HG03432 (cell line): ENCODE measurements at regions not wholly inside any gene's neighbourhood (a gene's known extent, or its start where the extent isn't known, plus 50 kb on each side); places are given as distances from the start of the nearest gene placed in this dataset.
"Not testable (repeated sequence)": the region's sequence is repeated elsewhere in the genome, so short reads cannot be mapped to it uniquely, and the experiment has no call there.

ENCODE experiments used
- ATAC-seq: cut with Tn5 transposase; IDR thresholded peaks from one replicate; pipeline ENCODE4 v1.9.1; 2021; ENCODE audit warnings: mild to moderate bottlenecking, moderate library complexity; ENCODE audit not compliant: unreplicated experiment

DNA sequence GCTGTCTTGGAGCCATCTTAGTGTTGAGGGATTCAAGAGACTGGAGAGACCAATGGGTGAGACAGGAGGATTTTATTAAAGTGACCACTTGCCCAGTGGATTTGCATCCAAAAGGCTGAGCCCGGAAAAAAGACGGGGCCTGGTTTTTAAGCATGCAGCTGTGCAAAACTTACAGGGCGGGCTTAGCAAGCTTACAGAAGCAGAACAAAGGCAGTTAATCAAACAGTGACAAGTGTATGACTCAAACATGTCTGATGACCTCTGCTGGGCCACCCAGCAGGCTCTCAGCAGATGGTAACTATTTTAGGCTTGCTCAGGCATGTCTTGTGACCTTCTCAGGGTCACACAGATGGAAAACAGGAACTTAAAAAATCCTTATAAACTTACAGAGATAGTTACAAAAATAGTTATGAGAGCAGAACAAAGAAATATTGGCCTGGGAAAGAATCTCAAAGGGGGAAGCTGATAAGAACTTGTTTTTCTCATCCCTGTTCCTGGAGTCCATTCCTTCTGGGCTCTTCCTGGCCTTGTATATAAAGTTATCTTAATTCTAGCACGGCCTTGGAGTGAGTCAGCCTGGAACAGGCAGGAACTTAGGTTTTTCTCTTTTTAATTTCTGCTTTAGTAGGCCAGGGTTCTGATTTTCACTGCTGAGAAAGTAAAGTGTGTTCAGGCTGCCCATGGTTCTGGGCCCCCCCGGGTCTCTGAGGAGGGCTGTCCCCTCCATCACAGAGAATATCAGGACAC lies 141.3 kb downstream of the CCDC74A start:
- ATAC-seq: not testable (repeated sequence)

DNA sequence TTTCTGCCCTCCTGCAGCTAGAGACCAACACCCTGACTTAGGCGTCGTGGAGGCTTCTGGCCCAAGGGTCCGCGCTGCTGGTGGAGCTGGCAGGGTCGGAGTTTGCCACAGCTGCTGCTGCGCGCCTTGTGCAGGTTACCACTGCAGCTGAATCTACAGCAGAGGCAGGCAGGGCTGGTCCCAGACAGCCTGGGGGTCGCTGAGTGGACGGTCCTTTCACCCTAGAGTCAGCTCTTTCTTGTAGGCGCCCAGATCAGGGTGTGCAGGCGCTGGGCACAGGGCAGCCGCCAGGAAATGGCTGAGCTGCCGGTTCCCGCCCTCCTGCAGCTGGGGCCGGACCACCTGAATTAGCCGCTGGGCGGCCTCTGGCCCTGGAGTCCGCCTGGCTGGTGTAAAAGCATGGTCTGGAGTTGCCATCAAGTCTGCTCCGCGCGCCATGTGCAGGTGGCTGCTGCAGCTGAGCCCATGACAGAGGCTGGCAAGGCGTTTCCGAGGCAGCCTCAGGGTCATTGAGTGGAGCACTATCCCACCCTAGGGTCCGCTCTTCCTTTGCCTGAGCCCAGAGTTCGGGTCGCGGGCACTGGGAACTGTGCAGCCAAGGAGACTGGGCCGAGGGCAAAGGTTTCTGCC lies 144.3 kb downstream of the CCDC74A start:
- not testable (repeated sequence) for ATAC-seq

DNA sequence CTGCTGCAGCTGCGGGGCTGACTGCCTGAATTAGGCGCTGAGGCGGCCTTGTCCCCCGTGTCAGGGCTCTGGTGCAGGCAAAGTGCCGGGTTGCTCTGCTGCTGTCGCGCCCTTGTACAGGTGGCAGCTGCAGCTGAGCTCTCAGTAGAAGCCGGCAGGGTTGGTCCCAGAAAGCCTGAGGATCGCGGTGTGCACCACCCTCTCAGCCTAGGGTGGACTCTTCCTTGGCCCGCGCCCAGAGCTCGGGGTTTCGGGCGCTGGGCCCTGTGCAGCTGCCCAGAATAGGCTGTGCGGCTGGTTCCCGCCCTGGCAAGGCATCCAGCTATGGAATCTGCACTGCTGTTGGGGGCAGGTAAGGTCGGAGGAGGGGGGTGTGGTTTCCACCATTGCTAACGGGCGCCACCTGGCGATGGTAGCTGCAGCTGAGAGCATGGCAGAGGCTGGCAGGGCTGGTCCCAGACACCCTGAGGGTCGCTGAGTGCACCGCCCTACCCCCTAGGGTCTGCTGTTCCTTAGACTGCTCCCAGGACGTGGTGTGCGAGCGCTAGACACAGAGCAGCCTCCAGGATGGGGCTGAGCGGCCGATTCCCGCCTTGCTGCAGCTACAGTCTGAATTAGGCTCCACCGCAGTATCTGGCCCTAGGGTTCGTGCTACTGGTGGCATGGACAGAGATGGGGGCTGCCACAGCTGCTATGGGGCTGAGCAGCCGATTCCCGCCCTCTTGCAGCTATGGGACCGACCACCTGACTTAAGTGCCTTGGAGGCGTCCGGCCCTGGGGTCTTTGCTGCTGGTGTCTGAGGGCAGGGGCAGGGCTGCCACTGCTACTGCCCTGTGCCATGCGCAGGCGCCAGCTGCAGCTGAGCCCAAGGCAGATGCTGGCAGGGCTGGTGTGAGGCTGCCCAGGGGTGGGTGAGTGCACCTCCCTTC lies 145.0 kb downstream of the CCDC74A start:
- ATAC-seq: peak; percentile 91

DNA sequence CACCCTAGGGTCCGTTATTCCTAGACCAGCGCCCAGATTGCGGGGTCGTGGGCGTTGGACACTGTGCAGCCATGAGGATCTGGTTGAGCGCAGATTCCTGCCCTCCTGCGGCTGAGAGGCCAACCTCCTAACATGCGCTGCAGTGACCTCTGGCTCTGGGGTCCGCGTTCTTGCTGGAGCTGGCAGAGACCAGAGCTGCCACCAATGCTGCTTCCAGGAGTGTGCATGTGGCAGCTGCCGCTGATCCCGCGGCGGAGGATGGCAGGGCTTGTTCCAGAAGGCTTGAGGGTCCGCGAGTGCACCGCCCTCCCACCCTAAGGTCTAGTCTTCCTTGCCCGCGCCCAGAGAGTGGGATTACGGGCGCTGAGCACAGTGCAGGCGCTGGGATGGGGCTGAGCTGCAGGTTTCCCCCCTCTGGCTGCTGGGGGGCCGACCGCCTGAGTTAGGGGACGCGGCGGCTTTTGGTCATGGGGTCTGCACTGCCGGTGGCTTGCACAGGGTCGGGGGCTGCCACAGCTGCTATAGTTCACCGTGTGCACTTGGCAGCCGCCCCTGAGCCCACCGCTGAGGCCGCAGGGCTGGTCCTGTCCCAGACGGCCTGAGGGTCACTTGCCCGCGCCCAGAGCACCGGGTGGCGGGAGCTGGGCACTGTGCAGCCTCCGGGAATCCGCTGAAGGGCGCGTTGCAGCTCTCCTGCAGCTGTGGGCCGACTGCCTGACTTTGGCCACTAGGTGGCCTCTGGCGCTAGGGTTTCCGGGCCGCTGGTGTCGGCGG lies 145.9 kb downstream of the CCDC74A start:
- ATAC-seq: peak; percentile 94

DNA sequence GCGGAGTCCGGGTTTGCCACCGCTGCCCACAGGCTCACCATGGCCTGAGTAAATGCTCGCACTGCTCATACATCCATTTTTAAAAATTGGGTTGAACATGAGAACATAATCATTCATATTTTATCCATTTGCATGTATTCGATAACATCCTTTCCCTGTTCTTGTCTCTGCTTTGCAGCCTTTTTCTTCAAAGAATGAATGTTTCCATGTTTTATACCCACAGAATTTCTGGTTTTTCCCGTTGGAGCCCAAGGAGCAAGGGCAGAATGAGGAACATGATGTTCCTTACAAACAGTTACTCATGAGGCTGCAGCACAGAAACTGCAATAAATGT lies 146.5 kb downstream of the CCDC74A start:
- no peak for ATAC-seq

DNA sequence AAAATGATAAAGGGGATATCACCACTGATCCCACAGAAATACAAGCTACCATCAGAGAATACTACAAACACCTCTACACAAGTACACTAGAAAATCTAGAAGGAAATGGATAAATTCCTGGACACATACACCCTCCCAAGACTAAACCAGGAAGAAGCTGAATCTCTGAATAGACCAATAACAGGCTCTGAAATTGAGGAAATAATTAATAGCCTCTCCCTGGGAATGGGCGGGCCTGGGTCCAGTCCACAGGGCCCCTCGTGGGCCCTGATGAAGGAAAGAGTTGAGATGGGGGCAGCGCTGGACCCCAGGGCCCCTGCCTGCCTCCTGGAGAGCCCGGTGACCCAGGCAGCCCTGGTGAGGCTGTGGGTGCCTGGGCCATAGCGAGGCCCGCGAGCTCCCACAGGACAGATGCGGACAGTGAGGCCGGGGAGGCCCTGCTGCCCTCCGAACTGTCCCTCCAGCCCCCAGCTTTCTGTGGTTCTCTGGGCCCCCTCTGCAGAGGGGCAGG lies 154.0 kb downstream of the CCDC74A start:
- peak; percentile 2 for ATAC-seq

DNA sequence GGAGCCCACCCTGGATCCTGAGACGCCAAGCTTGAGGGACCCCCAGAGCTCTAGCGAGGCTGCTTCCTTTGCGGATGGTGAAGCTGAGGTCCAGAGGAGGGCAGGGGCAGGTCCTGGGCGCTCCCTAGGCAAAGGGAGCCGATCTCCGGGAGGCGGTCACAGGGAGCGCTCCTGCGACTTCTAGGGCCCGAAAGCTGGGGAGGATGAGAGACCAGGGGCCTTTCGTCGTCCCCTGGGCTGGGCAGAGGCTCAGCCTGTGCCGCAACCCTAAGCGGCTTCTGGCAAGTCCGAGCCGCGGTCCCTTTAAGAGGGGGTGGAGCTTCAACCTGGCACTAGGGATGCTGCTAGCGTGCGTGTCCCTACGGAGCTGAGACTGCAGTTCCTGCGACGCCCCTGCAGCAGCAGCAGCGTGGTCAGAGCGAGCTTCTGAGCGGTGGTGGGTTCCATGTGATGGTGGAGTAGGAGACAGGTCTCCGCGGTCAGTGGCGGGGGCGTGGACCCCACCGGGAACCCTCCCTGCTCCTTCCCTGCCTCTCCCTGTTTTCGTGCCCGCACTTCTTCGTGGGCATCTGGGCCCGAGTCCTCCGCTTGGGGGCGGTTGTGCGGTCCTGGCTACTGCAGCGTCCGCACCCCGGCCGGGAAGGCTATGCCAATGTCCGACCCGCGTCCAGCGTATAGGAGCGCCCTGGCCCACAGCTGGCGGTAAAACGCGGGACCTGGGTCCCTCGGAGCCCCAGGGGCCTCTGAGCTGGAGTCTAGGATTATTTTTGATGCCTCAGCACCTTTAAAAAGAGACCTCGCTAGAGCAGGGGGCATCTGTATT lies 154.6 kb downstream of the CCDC74A start:
- peak; percentile 99 for ATAC-seq

DNA sequence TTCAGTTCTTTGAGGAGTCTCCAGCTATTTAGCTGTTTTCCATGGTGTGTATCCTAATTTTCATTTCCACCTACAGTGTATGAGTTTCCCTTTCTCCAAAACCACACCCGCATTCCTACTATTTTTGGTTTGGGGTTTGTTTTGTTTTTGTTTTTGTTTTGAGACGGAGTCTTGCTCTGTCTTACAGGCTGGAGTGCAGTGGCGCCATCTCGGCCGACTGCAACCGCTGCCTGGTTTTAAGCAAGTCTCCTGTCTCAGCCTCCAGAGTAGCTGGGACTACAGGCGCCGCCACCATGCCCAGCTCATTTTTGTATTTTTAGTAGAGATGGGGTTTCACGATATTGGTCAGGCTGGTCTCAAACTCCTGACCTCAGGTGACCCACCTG lies 155.2 kb downstream of the CCDC74A start:
- peak; percentile 49 for ATAC-seq

DNA sequence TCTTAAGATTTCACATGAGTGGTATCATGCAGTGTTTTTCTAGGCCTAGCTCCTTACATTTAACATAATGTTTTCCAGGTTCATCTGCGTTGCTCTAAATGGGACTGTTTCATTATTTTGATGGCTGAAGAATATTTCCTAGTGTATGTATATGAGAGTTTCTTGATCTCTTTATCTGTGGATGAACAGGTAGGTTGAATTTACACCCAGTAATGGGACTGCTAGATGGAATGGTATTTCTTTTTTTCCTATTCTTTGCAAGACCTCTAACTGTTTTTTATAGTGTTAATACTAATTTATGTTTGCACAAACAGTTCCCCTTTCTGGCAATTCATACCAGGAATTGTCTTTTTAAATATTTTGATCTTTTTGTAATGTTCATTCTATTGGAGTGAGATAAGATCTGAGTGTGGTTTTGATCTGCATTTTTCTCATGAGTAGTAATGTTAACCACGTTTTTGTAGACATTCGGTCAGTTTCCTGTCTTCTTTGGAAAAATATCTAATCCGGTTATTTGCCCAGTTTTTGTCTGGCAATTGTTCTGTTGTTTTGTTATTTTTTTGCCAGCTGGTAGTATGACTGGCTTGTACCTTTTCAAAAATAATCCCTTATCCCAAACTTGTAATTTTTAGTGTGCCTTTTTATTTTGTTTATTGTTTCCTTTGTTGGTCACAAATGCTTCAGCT lies 157.1 kb downstream of the CCDC74A start:
- not testable (repeated sequence) for ATAC-seq

DNA sequence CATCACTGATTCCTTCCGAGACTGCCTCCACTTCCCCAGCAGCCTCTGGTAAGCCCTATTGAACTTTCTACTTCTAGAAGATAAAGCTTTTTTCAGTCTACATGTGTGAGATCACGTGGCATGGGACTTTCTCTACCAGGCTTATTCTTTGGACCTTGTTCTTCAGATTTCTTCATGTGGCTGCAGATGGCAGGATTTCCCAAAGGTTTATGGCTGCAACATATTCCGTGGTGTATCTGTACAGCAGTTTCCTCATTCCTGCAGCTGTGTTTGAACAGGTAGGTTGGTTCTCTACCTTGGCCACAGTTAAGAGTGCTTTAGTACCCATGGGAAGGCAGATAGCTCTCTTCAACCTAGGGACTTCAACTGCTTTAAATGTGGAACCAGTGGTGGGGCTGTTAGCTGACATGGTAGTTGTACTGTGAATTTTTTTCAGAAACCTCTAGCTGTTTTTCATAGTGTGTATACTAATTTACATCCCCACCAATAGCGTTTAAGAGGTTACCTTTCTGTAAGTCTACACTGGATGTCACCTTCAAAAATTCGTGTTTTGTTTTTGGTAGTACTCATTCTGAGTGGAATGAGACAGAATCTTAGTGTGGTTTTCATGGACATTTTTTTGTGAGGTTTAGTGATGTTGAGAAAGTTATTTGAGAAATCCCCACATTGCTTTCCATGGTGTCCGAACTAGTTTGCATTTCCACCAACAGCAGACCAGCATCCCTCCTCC lies 158.6 kb downstream of the CCDC74A start:
- ATAC-seq: not testable (repeated sequence)

DNA sequence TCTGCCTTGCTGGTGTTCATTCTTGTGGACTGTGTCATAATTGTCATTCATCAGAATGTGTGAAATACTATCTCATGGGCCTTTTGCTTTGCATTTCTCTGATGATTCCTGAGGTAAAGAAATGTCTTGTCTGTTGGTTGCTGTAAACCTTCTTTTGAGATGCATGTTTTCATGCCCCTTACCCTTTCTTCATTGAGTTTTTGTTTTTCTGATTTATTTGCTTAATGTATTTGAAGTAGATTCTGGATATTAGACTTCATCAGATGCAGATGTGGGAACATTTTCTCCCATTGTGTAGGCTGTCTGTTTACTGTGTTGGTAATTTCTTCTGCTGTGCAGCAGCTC lies 159.2 kb downstream of the CCDC74A start:
- not testable (repeated sequence) for ATAC-seq

DNA sequence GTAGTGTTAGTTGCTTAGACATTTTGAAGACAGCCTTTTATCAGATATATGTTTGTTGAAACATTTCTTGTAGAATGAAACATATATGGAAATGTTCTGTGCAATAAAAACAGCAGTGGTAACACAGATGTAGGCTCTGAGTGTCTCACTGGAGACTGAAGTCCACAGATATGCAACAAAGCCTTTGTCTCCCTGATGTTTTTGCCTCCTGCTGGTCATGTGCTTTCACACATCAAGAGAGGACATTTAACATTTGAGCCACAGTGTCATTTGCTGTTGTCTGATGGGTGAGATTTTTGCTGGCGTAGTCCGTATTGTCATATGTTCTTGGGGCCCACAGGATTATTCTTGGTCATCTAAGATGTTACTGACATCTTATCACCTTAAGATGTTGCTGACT lies 161.4 kb downstream of the CCDC74A start:
- not testable (repeated sequence) for ATAC-seq

DNA sequence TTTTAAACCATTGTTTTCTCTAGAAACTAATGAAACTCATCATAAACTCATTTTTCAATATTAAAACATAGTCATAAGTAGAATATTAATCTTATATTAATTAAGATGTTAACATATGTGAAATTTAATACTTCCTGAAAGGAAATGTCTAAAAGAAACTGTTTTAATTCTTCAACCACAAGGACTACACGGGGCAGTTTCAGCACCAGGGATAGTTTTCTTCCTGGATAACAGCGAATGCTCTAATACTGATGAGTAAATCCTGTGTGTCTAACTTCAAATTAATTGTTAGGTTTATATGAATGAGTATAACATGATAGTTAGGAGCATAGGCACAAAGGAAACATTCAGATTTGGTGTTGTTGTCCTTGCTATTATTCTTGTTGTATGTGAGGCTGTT lies 183.6 kb downstream of the CCDC74A start:
- not testable (repeated sequence) for ATAC-seq

DNA sequence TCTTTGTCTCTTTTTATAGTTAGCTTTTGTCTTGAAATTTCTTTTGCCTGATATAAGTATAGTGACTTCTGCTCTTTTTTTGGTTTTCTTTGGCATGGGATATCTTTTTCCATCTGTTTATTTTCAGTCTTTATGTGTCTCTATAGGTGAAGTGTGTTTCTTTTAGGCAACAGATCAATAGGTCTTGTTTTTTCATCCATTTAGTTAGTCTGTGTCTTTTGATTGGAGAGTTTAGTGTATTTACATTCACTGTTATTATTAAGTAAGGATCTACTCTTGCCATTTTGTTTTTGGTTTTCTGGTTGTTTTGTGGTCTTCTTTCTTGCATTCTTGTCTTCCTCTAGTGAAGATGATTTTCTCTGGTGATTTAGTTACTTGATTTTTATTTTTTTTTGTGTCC lies 190.2 kb downstream of the CCDC74A start:
- not testable (repeated sequence) for ATAC-seq

DNA sequence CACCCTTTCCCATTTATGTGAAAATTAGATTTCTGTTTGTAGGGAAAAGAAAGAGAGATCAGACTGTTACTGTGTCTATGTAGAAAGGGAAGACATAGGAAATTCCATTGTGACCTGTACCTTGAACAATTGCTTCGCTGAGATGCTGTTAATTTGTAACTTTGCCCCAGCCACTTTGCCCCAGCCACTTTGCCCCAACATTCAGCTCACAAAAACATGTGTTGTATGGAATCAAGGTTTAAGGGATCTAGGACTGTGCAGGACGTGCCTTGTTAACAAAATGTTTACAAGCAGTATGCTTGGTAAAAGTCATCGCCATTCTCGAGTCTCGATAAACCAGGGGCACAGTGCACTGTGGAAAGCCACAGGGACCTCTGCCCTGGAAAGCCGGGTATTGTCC lies 193.5 kb downstream of the CCDC74A start:
- ATAC-seq: not testable (repeated sequence)

DNA sequence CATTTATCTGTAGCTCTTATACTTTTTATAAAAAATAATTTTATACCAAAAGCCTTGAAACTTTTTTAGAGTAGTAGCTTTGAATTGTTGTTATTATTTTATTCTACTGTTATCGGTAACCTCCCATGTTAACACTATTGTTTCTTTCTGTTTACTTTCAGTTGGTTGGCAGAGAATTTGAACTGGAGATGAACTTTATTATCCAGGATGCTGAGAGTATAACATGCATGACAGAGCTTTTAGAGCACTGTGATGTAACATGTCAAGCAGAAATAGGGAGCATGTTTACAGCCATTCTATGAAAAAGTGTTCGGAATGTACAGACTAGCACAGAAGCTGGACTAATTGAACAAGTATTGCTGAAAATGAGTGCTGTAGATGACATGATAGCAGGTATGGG lies 194.6 kb downstream of the CCDC74A start:
- ATAC-seq: not testable (repeated sequence)

DNA sequence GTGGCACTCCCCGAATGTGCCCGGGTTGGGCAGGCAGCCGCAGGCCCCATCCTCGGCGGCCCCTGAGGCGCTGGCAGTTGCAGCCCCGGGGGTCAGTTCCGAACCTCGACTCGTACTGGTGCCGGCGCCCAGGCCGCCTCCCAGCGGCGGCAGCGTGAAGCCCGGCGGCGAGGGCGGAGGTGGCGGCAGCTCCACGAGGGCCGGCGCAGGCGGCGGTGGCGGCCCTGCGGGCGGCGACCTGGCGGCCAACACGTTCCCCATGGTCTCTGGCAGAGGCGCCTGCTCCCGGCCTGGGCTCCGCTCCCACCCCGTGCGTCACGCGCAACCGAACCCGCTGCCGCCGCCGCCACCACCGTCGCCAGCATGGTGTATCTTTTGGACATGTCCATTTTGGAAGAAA lies 196.3 kb downstream of the CCDC74A start:
- ATAC-seq: no peak

DNA sequence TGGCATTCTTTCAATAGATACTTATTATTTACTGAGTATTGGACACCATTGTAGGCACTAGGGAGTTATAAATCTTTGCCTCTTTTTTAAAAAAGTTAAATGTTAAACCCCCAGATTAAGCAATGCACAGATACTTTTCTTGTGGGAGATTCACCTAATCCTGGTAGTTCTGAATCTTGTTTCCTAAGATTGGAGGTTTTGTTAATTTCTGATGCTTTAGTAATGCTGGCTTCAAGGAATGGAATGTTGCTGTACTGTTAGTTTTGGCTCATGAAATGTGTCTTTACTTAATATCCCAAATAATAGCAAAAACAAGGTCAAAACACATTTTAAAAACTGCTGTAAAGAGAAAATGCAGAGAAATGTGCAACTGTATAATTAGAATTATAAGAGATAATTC lies 200.8 kb downstream of the CCDC74A start:
- ATAC-seq: not testable (repeated sequence)

DNA sequence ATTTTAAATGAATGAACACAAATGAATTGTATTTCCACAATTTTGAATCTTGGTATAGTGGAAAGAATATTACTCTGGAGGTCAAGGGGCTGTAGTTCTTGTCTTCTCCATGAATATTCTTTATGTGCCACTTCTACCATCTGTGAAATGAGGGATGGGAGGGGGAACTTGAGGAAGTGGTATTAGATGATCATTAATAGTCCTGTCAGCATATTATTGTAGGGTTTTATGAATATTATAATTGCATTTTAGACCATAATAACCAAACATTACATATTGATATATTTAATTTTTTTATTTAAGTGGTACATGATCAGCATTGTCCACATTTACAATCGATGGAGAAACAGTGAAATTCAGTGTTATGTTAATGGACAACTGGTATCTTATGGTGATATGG lies 205.8 kb downstream of the CCDC74A start:
- ATAC-seq: not testable (repeated sequence)
